H1 (cell line): ENCODE measurements at regions not wholly inside any gene's neighbourhood (a gene's known extent, or its start where the extent isn't known, plus 50 kb on each side); places are given as distances from the start of the nearest gene placed in this dataset.

ENCODE experiments used
- CTCF ChIA-PET: fragments of 300-600 bp; sonication (Branson Sonifier 250); formaldehyde crosslinking; loops from one replicate; lab custom pipeline; 2021; ENCODE audit not compliant: partially characterized antibody; lab: Charles Lee
- POLR2A ChIA-PET: fragments of 300-600 bp; sonication (Branson Sonifier 250); formaldehyde crosslinking; loops from one replicate; lab custom pipeline; 2021; ENCODE audit warnings: inconsistent platforms; ENCODE audit not compliant: partially characterized antibody; lab: Charles Lee
- DNase-seq, 2 experiments: peaks; one replicate each; pipeline versions ENCODE4 v3.0.0 to v3.0.0-alpha.2; 2010 to 2022; ENCODE audit warnings: low spot score in 2 of 2, low read depth in 1 of 2, mixed read lengths in 1 of 2
- FAIRE-seq: peaks from 2 replicates; lab custom pipeline; 2011; peaks lifted over from hg19 to GRCh38; lab: Jason Lieb, UNC
- H2AFZ ChIP-seq: 2 replicates; pipeline ENCODE4 v1.8.1; 2012; ENCODE audit warnings: low read length, inconsistent platforms
- H2AK5ac ChIP-seq: 2 replicates; pipeline ENCODE4 v1.6.1; 2013; ENCODE audit warnings: low read depth, low read length
- H2BK120ac ChIP-seq: replicated peaks from 2 replicates; pipeline ENCODE3; 2013; ENCODE audit warnings: low read depth, low read length, inconsistent platforms
- H2BK12ac ChIP-seq: 2 replicates; pipeline ENCODE4 v1.6.1; 2013; ENCODE audit warnings: low read depth, low read length
- H2BK15ac ChIP-seq: 2 replicates; pipeline ENCODE4 v1.6.1; 2013; ENCODE audit warnings: low read length
- H2BK20ac ChIP-seq: 2 replicates; pipeline ENCODE4 v1.6.1; 2013; ENCODE audit warnings: low read length
- H2BK5ac ChIP-seq: 2 replicates; pipeline ENCODE4 v1.6.1; 2013; ENCODE audit warnings: low read depth, low read length
- H3K14ac ChIP-seq: 2 replicates; pipeline ENCODE4 v1.6.1; 2013; ENCODE audit warnings: inconsistent platforms; ENCODE audit not compliant: insufficient read length
- H3K18ac ChIP-seq: 2 replicates; pipeline ENCODE4 v1.6.1; 2013; ENCODE audit warnings: low read length; ENCODE audit errors: extremely low read depth
- H3K23ac ChIP-seq: 2 replicates; pipeline ENCODE4 v1.6.1; 2013; ENCODE audit warnings: inconsistent platforms; ENCODE audit not compliant: insufficient read length
- H3K23me2 ChIP-seq: 2 replicates; pipeline ENCODE4 v1.6.1; 2013; ENCODE audit warnings: low read depth, low read length
- H3K27ac ChIP-seq: 2 replicates; pipeline ENCODE4 v1.6.1; 2011; ENCODE audit warnings: low read depth, low read length, inconsistent platforms
- H3K27me3 ChIP-seq, 4 experiments: replicated peaks in 1 of 4; 1 replicate in 1 of 4; 2 replicates in 3 of 4; pipeline versions ENCODE4 v1.6.1 to v1.8.1; 2011 to 2013; ENCODE audit warnings: low read length in 3 of 4, mild to moderate bottlenecking in 3 of 4, inconsistent platforms in 2 of 4, mixed read lengths in 2 of 4, moderate library complexity in 1 of 4; ENCODE audit not compliant: control insufficient read depth in 3 of 4, insufficient read depth in 3 of 4; ENCODE audit errors: extremely low read depth in 1 of 4
- H3K36me3 ChIP-seq, 4 experiments: 2 replicates each; pipeline versions ENCODE4 v1.6.1 to v1.8.1; 2011 to 2013; ENCODE audit warnings: mild to moderate bottlenecking in 4 of 4, low read length in 3 of 4, moderate library complexity in 2 of 4, control low read depth in 1 of 4, inconsistent platforms in 1 of 4; ENCODE audit not compliant: insufficient read depth in 4 of 4, control insufficient read depth in 2 of 4
- H3K4ac ChIP-seq: replicated peaks from 2 replicates; pipeline ENCODE3; 2013; ENCODE audit warnings: low read length, low read depth, mixed read lengths, inconsistent platforms; ENCODE audit not compliant: insufficient read length
- H3K4me1 ChIP-seq, 4 experiments: replicated peaks in 1 of 4; 1 replicate in 1 of 4; 2 replicates in 3 of 4; pipeline versions ENCODE4 v1.6.1 to v1.8.1; 2011 to 2013; ENCODE audit warnings: low read length in 3 of 4, inconsistent platforms in 2 of 4, mixed read lengths in 1 of 4; ENCODE audit not compliant: insufficient read depth in 4 of 4, control insufficient read depth in 3 of 4
- H3K4me2 ChIP-seq, 2 experiments: 2 replicates each; pipeline versions ENCODE4 v1.6.1 to v1.8.1; 2011 to 2013; ENCODE audit warnings: low read depth in 2 of 2, low read length in 2 of 2, control low read depth in 1 of 2, inconsistent platforms in 1 of 2, mild to moderate bottlenecking in 1 of 2; ENCODE audit not compliant: insufficient read depth in 1 of 2
- H3K4me3 ChIP-seq, 4 experiments: fragments of 200-600, 300-600 bp in 1 of 4; sonication (generic), shearing (Covaris generic), sonication (Bioruptor Twin) in 1 of 4; 2 replicates each; pipeline versions ENCODE4 v1.5.1 to v1.8.1; 2011 to 2016; ENCODE audit warnings: low read length in 4 of 4, low read depth in 3 of 4, control low read depth in 2 of 4, inconsistent platforms in 2 of 4, mild to moderate bottlenecking in 2 of 4, mixed read lengths in 1 of 4, moderate library complexity in 1 of 4; ENCODE audit not compliant: insufficient read depth in 2 of 4; ENCODE audit errors: extremely low read depth in 1 of 4
- H3K56ac ChIP-seq: replicated peaks from 2 replicates; pipeline ENCODE3; 2013; ENCODE audit warnings: low read depth, mild to moderate bottlenecking, mixed read lengths, low read length, inconsistent platforms; ENCODE audit not compliant: insufficient read length
- H3K79me1 ChIP-seq: 2 replicates; pipeline ENCODE4 v1.6.1; 2013; ENCODE audit warnings: low read depth, low read length, control low read depth
- H3K79me2 ChIP-seq, 2 experiments: 2 replicates each; pipeline versions ENCODE4 v1.6.1 to v1.8.1; 2012 to 2013; ENCODE audit warnings: low read length in 2 of 2, mild to moderate bottlenecking in 2 of 2, inconsistent platforms in 1 of 2; ENCODE audit not compliant: insufficient read depth in 2 of 2, control insufficient read depth in 1 of 2
- H3K9ac ChIP-seq, 4 experiments: replicated peaks in 1 of 4; 1 replicate in 1 of 4; 2 replicates in 3 of 4; pipeline versions ENCODE4 v1.6.1 to v1.8.1; 2011 to 2013; ENCODE audit warnings: low read depth in 3 of 4, low read length in 3 of 4, control low read depth in 2 of 4, mild to moderate bottlenecking in 2 of 4, moderate library complexity in 2 of 4, inconsistent platforms in 1 of 4; ENCODE audit errors: extremely low read depth in 1 of 4
- H3K9me3 ChIP-seq, 2 experiments: 2 replicates each; pipeline versions ENCODE4 v1.6.1 to v1.8.1; 2012 to 2013; ENCODE audit warnings: mild to moderate bottlenecking in 2 of 2, moderate library complexity in 2 of 2, control low read depth in 1 of 2, inconsistent platforms in 1 of 2, low read depth in 1 of 2, low read length in 1 of 2, mixed read lengths in 1 of 2; ENCODE audit not compliant: insufficient read depth in 2 of 2
- H4K20me1 ChIP-seq, 2 experiments: replicated peaks in 1 of 2; 2 replicates each; pipeline versions ENCODE3 to v1.8.1; 2011 to 2013; ENCODE audit warnings: inconsistent platforms in 2 of 2, low read length in 2 of 2, mild to moderate bottlenecking in 1 of 2; ENCODE audit not compliant: insufficient read depth in 2 of 2, control insufficient read depth in 1 of 2
- H4K5ac ChIP-seq: 2 replicates; pipeline ENCODE4 v1.6.1; 2013; ENCODE audit warnings: low read length, low read depth, mixed read lengths, inconsistent platforms; ENCODE audit not compliant: insufficient read length
- H4K8ac ChIP-seq: 2 replicates; pipeline ENCODE4 v1.8.0; 2013; ENCODE audit warnings: mild to moderate bottlenecking, moderate library complexity, low read length, inconsistent platforms; ENCODE audit not compliant: insufficient read depth; ENCODE audit errors: extremely low read depth
- H4K91ac ChIP-seq: replicated peaks from 2 replicates; pipeline ENCODE3; 2013; ENCODE audit warnings: low read length, mixed read lengths, inconsistent platforms; ENCODE audit not compliant: insufficient read length
- JUND ChIP-seq: IDR thresholded peaks from 2 replicates; pipeline ENCODE4 v1.6.1; 2011; ENCODE audit warnings: mild to moderate bottlenecking, improper control_type of control experiment, low read length
- KDM4A ChIP-seq: IDR thresholded peaks from one replicate; pipeline ENCODE4 v1.7.1; 2012; ENCODE audit warnings: low read depth, mild to moderate bottlenecking, moderate library complexity, low read length, inconsistent platforms; ENCODE audit not compliant: severe bottlenecking
- POLR2AphosphoS5 ChIP-seq: IDR thresholded peaks from 2 replicates; pipeline ENCODE4 v1.6.1; 2011; ENCODE audit warnings: low read depth, low read length
- POU5F1 ChIP-seq: IDR thresholded peaks from 2 replicates; pipeline ENCODE4 v1.6.1; 2011; ENCODE audit warnings: low read depth, mild to moderate bottlenecking, low read length, moderate library complexity
- WGBS, 2 experiments: shearing (Covaris generic) in 1 of 2; methylation state at CpG; one replicate each; pipeline versions ENCODE4 v1.1.6 to v1.1.7; 2013 to 2015; ENCODE audit warnings: low lambda C conversion rate in 2 of 2, mixed read lengths in 2 of 2, inconsistent platforms in 1 of 2, low coverage in 1 of 2, missing lambda C conversion rate in 1 of 2; ENCODE audit not compliant: insufficient replicate concordance in 2 of 2, insufficient coverage in 1 of 2, insufficient read length in 1 of 2; ENCODE audit errors: extremely low coverage in 1 of 2, missing lambda C conversion rate in 1 of 2; 5-methylcytosine and 5-hydroxymethylcytosine counted together

DNA sequence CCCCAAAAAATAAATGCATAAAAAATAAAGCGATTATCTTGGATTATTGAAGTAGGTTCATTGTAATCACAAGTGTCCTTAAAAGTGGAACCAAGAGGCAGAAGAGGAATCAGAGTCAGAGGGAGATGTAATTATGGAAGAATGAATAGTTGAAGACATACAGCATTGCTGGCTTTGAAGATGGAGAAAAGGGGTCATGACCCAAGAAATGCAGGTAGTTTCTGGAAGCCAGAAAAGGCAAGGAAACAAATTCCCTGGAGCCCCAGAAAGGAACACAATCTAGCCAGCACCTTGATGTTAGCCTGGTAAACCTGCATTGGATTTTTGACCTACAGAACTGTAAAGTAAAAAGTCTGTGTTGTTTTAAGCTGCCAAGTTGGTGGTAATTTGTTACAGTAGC, 57.5 kb upstream of the PTGR2 start:
- Histone ChIP-seq H4K91ac (no peak overlapping the region), H2BK12ac (no peak overlapping the region), H4K5ac (no peak overlapping the region), H3K79me1 (no peaks in the 10 kb centered on the region), H3K14ac (no peak overlapping the region), H2AK5ac (no peak overlapping the region), H4K20me1 (no peaks in the 10 kb centered on the region), H3K23ac (no peak overlapping the region), H3K4me2 (no peak overlapping the region), H3K36me3 (no peaks in the 10 kb centered on the region), H3K9me3 (no peaks in the 10 kb centered on the region), H3K56ac (no peak overlapping the region), H2BK5ac (no peak overlapping the region), H2BK15ac (no peak overlapping the region), H3K4me1 (peaks cover 0 to 4% (median 1%) of the 10 kb centered on the region in 4 experiments; a peak in 3 of 7 replicates), H2BK20ac (no peak overlapping the region), H3K4me3 (no peak overlapping the region), H2AFZ (no peak overlapping the region), H3K23me2 (no peaks in the 10 kb centered on the region), H3K27ac (no peak overlapping the region), H2BK120ac (no peak overlapping the region), H4K8ac (no peak overlapping the region), H3K27me3 (peaks cover 0 to 9% (median 3%) of the 10 kb centered on the region in 4 experiments; a peak in 4 of 7 replicates), H3K4ac (no peak overlapping the region), H3K79me2 (no peaks in the 10 kb centered on the region), H3K9ac (no peak overlapping the region), H3K18ac (no peak overlapping the region)
- CTCF ChIA-PET, result interaction anchor here (2.8 kb wide), 1 partner anchor 36 kb away, joined by 10 read pairs; no protein-coding TSS in a partner anchor
- POLR2A ChIA-PET, result no interaction called here
- DNase-seq (no peak), FAIRE-seq (no peak)
- WGBS, 2 experiments, result 88% methylated on average over 1 of the region's 1 CpG; no CpG with 5 or more reads in 1 of the 2 experiments
- TF ChIP-seq KDM4A, result no peak
- no peak for TF ChIP-seq POU5F1
- TF ChIP-seq JUND, result no peak
- TF ChIP-seq POLR2AphosphoS5, result no peak
